Esophagus squamous epithelium (tissue), 4 donors: ENCODE measurements at regions not wholly inside any gene's neighbourhood (a gene's known extent, or its start where the extent isn't known, plus 50 kb on each side); places are given as distances from the start of the nearest gene placed in this dataset.

Source experiments
- POLR2A ChIP-seq, 4 donors: fragments of 450-650 bp; IDR thresholded peaks; one replicate each; pipeline ENCODE4 v1.6.1; 2017; ENCODE audit warnings: antibody characterized with exemption in 4 of 4, mild to moderate bottlenecking in 4 of 4, moderate library complexity in 3 of 4
- TF ChIP-seq, protein P1 (sequence below), 6 experiments: fragments of 450-650 bp in 4 of 6; fragments of 200-600 bp in 2 of 6; sonication (generic) in 2 of 6; IDR thresholded peaks; one replicate each; pipeline ENCODE4 v1.5.1; 2016 to 2019; ENCODE audit warnings: antibody characterized with exemption in 6 of 6, mild to moderate bottlenecking in 4 of 6, moderate library complexity in 4 of 6

DNA sequence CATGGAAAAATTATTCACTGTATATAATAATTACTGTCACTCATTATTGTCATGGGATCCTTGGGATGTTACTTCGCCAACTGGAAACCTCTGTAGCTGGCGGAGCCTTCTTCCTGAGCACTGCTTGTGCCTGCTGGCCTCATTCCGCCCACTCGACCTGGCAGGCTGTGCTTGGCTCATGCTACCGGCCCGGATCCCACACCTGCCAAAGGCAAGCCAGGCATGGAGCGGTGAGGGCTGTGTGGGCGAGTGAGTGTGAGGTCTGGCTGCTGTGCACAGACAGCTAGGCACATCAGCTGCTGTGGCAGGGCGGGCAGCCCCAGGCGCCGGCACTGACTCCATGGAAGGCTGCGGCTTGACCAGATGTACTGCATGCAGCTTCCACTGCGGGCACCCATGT, 78.4 kb downstream of the DISP1 start:
- TF ChIP-seq POLR2A (IDR thresholded peaks at IDR 0.05), result no peak
- TF ChIP-seq, protein P1, sequence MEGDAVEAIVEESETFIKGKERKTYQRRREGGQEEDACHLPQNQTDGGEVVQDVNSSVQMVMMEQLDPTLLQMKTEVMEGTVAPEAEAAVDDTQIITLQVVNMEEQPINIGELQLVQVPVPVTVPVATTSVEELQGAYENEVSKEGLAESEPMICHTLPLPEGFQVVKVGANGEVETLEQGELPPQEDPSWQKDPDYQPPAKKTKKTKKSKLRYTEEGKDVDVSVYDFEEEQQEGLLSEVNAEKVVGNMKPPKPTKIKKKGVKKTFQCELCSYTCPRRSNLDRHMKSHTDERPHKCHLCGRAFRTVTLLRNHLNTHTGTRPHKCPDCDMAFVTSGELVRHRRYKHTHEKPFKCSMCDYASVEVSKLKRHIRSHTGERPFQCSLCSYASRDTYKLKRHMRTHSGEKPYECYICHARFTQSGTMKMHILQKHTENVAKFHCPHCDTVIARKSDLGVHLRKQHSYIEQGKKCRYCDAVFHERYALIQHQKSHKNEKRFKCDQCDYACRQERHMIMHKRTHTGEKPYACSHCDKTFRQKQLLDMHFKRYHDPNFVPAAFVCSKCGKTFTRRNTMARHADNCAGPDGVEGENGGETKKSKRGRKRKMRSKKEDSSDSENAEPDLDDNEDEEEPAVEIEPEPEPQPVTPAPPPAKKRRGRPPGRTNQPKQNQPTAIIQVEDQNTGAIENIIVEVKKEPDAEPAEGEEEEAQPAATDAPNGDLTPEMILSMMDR (IDR thresholded peaks at IDR 0.05), result no peak
